Fibroblast of villous mesenchyme (primary cell): ENCODE measurements at regions not wholly inside any gene's neighbourhood (a gene's known extent, or its start where the extent isn't known, plus 50 kb on each side); places are given as distances from the start of the nearest gene placed in this dataset.

Source experiments
- DNase-seq: peaks from one replicate; pipeline ENCODE4 v3.0.0-alpha.2; 2010; ENCODE audit warnings: low read depth
- H3K4me3 ChIP-seq: 2 replicates; pipeline ENCODE4 v1.5.1; 2011; ENCODE audit warnings: low read depth, mild to moderate bottlenecking, low read length
- TF ChIP-seq, protein P1 (sequence below): IDR thresholded peaks from 2 replicates; pipeline ENCODE4 v1.5.1; 2012; ENCODE audit warnings: low read depth, mild to moderate bottlenecking, low read length; ENCODE audit not compliant: insufficient read depth

DNA sequence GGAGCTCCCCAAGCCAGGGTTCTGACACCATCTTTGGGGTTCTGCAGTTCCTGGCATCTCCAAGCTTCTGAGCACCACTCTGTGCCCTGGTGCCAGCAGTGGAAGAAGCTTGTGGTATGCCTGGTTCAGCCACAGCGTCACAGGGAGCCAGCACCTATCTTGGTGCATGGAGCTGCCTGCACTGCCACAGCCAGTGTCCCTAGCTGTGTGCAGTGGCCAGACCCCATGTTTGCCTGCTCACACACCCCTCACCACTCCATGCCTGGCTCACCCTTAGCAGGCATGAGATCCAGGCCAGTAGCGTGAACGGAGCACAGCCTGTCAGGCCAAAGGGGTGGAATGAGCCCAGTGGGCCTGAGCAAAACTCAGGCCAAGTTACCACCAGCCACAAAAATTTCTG, 290.2 kb upstream of the LRATD1 start:
- DNase-seq, result no peak
- no peak overlapping the region for H3K4me3 ChIP-seq
- TF ChIP-seq, protein P1, sequence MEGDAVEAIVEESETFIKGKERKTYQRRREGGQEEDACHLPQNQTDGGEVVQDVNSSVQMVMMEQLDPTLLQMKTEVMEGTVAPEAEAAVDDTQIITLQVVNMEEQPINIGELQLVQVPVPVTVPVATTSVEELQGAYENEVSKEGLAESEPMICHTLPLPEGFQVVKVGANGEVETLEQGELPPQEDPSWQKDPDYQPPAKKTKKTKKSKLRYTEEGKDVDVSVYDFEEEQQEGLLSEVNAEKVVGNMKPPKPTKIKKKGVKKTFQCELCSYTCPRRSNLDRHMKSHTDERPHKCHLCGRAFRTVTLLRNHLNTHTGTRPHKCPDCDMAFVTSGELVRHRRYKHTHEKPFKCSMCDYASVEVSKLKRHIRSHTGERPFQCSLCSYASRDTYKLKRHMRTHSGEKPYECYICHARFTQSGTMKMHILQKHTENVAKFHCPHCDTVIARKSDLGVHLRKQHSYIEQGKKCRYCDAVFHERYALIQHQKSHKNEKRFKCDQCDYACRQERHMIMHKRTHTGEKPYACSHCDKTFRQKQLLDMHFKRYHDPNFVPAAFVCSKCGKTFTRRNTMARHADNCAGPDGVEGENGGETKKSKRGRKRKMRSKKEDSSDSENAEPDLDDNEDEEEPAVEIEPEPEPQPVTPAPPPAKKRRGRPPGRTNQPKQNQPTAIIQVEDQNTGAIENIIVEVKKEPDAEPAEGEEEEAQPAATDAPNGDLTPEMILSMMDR, result no peak

DNA sequence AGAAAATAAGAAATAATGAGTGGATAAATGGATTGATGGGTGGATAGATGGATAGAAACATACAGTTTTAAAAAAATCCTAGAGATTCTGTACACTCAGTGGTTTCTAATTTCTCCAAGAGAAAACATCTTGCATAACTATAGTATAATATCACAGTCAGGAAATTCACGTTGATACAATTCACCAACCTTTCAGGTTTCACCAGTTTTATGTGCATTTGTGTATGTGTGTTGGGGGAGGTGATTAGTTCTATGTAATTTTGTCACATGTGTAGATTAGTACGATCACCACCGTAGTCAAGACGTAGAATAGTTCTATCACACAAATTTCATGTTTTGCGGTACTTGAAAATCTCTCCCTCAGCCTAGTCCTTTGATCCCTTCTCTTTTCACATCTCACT, 288.2 kb upstream of the LRATD1 start:
- TF ChIP-seq, protein P1, result no peak
- no peak overlapping the region for H3K4me3 ChIP-seq
- no peak for DNase-seq

DNA sequence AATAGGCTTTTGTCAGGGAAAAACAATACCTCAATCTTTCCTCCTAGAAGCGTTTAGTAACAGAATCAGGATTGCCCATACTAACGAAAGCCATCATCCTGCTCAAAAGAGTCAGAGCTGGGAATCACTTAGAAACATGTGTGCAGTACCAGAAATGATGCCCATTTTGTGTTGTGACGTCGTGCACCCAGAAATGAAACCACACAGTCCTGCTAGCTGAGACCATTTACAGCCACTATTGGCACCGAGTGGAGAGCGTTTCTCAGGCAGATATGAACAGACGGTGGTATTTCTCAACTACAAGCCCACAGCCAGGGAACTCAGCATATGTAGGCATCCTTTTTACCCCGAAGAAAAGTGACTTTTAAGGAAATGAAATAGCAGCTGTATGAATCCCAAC, 284.3 kb upstream of the LRATD1 start:
- no peak for DNase-seq
- no peak overlapping the region for H3K4me3 ChIP-seq
- TF ChIP-seq, protein P1, result no peak

DNA sequence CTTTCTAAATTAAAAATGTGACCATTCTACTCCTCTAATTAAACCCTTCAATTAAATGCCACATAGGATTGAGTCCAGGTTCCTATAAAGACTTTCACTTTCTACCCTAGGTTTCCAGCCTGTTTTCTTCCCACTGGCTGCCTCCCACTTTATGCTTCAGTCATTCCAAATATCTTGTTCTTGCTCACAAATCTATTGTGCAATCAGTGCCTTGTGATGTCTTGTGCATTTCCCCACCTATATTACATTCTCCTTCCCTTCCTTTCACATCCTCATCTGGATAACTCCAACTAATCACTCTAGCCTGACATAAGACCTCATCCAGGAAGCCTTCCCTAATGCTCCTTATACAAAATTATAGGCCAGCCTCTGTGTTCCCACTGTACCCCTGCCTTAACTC, 281.7 kb upstream of the LRATD1 start:
- H3K4me3 ChIP-seq, result no peak overlapping the region
- TF ChIP-seq, protein P1, result no peak
- DNase-seq, result no peak

DNA sequence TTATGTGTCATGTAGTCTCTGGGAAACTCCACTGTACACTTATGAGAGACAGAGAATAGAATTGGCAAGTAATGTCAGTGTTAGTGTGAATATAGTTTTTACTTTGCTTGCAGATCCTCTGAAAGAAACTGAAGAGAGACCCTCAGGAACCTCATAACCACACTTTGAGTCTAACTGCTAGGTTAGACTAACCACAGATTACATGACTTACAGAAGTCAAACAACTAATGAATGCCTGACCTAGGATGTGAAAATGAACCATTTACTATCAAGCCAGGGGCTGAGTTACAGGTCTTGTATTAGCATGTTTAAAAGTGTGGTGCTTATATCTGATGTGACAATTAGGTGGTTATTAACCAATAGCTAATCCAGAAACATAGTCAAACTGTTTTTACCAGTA, 280.4 kb upstream of the LRATD1 start:
- TF ChIP-seq, protein P1, result no peak
- H3K4me3 ChIP-seq, result no peak overlapping the region
- no peak for DNase-seq

DNA sequence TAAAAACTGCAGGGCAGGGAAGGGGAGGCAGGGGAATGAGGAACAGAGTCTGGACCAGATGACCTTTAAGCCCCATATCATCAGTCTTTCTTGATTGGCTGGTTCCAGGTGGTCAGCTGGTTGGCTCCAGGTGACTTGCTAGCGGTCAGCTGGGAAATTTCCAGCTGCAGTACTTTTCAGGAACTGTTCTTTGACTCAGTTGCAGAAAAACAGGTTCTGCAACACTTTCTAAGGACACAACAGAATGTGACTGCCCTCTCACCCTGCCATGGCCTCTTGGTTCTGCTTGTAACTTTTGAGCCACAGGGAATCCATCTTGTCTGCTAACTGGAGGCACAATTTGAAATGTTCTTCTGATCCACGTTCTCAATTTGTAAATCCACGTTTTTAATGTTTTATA, 278.3 kb upstream of the LRATD1 start:
- TF ChIP-seq, protein P1, result no peak
- DNase-seq, result no peak
- no peak overlapping the region for H3K4me3 ChIP-seq

DNA sequence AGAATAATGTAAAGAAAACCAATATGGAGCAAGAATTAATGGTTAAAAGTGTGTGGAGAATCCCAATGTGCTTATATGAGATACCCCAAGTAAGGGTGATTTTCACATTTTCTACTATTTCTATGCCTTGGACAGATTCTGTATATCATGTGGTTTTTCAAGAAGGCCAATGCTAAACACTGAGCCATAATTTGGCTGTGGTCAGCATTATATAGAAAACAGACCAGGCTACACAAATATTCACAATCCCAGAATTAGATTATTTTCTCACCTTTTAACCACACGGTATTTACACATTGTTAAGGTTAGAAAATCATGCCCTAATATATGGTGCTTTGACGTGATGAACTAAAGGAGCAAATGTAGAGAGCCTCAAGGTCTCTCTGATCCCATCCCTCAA, 277.4 kb upstream of the LRATD1 start:
- no peak overlapping the region for H3K4me3 ChIP-seq
- no peak for DNase-seq
- TF ChIP-seq, protein P1, result no peak
